ENCODE measurements at regions not wholly inside any gene's neighbourhood (a gene's known extent, or its start where the extent isn't known, plus 50 kb on each side); places are given as distances from the start of the nearest gene placed in this dataset.

DNA sequence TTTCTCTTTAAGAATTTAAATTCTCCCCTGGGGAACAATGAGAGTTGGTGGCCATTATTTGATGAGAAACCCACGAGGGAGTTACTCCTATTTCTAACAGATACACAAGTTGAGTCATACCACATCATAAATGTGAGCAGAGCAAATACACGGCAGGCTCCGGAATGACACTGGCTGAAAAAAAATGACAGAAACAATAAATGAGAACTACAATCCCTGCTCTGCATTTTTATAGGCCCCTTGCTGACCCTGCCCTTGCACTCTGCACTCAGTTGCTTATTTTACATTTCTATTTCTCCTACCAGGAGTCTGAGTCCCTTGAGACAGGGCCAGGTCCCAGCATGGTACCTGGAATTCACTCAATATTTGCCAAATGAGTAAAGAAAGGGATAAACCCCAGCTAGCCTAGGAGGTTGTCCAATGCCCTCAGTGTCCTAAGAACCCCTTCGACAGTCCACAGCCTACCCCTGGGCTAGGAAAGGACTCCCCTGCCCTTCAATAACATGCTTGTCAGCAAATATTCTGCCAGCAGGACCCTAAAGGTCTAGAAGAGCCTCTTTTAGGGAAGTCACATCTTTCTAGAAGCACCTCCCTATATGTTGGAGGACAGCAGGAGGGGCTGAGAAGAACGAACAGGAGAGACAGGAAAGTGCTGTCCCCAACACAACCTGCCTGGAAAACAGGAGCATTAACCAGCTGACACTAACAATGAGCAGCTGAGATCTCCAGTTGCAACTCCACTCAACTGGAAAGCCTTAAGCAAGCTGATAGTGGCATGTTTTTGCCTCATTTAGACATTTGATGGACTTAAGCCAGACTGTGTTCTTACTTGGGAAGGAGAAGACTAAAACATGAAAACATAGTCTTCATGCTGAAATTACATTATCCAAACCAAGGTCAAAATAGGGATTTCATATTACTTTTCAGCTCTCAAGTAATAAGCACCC lies 191.2 kb downstream of the ACTL7B start:
- no peak for DNase-seq (ENCODE audit: low spot score)
- in situ Hi-C loops (cut with MboI; ENCODE audit: low sequenced_read_pairs, unreplicated experiment), result no loop called here
- TF ChIP-seq CTCF (IDR thresholded peaks at IDR 0.05; ENCODE audit: borderline replicate concordance, control extremely low read depth, extremely low read depth, insufficient read depth, missing control alignments), result no peak

- in situ Hi-C loops (cut with MboI; ENCODE audit: low sequenced_read_pairs, unreplicated experiment), result no loop called here
- no peak for DNase-seq (ENCODE audit: low spot score)
- TF ChIP-seq CTCF (IDR thresholded peaks at IDR 0.05; ENCODE audit: borderline replicate concordance, control extremely low read depth, extremely low read depth, insufficient read depth, missing control alignments), result no peak
These were observed 192.4 kb downstream of the ACTL7B start for GRCh38 chr9:108663422-108663821.

DNA sequence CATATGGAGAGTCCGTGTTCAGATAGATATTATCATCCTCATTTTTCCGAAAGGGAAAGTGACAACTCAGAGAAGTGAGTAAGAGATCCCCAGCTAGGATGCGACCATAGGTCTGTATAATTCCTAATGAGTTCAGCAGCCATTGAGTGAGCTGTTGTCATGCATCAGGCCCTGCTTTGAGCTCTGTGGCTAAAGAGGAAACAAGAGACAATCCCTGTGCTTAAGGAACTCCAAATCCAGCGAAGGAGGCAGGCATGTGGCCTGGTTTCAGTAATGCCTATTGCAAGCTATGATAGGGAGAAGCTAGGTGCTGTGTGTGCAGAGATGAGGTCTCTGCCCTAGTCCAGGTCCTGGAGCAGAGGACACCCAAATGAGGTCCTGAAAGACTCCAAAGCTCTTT lies 192.8 kb downstream of the ACTL7B start:
- in situ Hi-C loops (cut with MboI; ENCODE audit: low sequenced_read_pairs, unreplicated experiment), result no loop called here
- TF ChIP-seq CTCF (IDR thresholded peaks at IDR 0.05; ENCODE audit: borderline replicate concordance, control extremely low read depth, extremely low read depth, insufficient read depth, missing control alignments), result no peak
- DNase-seq (ENCODE audit: low spot score), result no peak

- no peak for TF ChIP-seq CTCF (IDR thresholded peaks at IDR 0.05; ENCODE audit: borderline replicate concordance, control extremely low read depth, extremely low read depth, insufficient read depth, missing control alignments)
- no peak for DNase-seq (ENCODE audit: low spot score)
- in situ Hi-C loops (cut with MboI; ENCODE audit: low sequenced_read_pairs, unreplicated experiment), result no loop called here
These were observed 193.5 kb downstream of the ACTL7B start for GRCh38 chr9:108662091-108662875.

DNA sequence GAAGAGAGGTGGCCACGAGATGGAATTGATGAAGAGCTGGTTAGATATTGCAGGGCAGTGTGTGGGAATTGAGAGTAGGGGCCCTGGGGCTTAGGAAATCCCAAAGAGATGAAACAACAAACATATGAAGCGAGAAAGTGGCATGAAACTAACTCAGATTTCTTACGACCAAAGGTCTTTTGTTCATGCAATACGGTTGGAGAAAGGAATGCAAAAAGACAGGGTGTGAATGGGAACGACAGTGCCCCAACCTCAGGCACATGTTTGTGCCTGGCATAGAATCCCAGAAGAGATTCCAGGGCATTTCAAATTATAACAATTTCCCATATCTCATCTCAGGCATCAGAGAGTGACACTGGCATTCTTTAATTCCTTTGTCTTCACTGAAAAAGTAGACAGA lies 199.2 kb downstream of the ACTL7B start:
- TF ChIP-seq CTCF (IDR thresholded peaks at IDR 0.05; ENCODE audit: borderline replicate concordance, control extremely low read depth, extremely low read depth, insufficient read depth, missing control alignments), result no peak
- no peak for DNase-seq (ENCODE audit: low spot score)
- in situ Hi-C loops (cut with MboI; ENCODE audit: low sequenced_read_pairs, unreplicated experiment), result no loop called here

DNA sequence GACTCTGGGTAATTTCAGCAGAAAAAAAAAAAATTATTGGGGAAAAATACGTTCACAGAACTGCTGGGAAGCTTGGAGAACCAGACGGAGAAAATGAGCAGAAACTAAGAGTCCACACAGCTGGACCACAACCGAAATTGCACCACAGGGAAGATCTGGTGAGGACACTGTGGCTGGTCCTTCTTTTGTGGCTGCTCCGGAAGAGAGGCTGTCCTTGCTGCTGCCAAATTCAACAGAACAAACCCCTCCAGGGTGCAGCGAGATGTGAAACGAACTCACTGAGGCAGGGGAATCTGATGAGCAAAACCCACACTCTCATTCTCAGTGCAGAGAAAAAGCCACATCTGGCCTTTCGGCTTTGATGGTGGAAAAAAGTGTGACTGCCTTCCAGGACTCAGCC lies 200.0 kb downstream of the ACTL7B start:
- DNase-seq (ENCODE audit: low spot score), result no peak
- in situ Hi-C loops (cut with MboI; ENCODE audit: low sequenced_read_pairs, unreplicated experiment), result no loop called here
- TF ChIP-seq CTCF (IDR thresholded peaks at IDR 0.05; ENCODE audit: borderline replicate concordance, control extremely low read depth, extremely low read depth, insufficient read depth, missing control alignments), result no peak
